AG08395 (cell line): ENCODE measurements at regions not wholly inside any gene's neighbourhood (a gene's known extent, or its start where the extent isn't known, plus 50 kb on each side); places are given as distances from the start of the nearest gene placed in this dataset.
"Not testable (repeated sequence)": the region's sequence is repeated elsewhere in the genome, so short reads cannot be mapped to it uniquely, and the experiment has no call there.

ENCODE experiments used
- DNase-seq: peaks from one replicate; pipeline ENCODE4 v3.0.0; 2012; ENCODE audit warnings: mixed read lengths, low spot score

DNA sequence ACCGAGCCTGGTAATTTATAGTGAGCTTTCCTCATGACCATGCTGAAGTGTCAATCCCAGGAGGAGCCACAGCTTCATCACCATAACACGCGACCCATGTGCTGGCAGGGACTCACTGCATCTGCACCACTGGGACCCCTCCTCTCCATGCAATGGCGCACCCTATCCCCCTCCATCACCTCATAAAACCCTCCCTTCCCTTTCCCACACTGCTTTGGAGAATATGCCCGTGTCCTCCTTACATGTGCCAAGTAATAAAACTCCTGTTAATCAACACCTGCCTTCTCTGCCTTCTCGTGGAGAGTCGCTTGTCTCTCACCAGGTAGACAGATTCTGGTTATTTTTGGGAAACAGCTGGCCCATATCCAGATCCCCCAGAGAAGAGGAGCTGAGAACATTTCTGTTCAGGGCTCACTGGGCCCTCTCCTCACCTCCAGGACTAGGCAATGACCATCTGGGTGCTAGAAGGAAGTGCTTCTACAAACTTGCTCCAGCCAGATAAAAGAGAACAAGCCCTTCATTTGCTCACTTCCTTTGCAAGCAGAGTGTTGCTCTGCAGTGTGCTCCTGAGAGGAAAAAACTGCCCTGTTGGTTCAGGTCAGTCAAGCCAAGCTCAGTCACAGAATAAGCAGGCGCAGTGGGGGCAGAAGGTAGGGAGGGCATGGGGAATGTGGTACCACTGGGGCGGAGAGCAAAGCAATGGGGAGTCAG is 894.3 kb downstream of the UQCRFS1 start:
- DNase-seq: no peak

DNA sequence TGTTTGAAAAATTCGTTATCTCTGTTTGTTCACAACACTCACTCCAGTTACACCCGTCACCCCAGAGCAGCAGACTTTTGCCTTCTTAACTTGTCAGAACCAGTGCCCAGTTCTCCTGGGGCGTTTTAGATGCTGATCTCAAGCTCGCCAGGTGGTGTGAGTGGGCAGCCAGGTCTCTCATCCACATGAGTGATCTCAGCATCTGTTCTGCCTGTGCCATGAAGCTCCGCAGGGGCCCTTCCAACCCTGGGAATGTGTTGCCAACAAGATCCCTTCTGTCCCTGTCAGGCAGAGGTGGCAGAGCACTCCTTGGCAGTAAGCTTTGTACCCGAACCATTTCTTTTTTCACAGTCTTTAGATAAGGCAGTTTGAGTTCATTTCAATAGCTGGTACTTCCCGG is 896.5 kb downstream of the UQCRFS1 start:
- DNase-seq: no peak

DNA sequence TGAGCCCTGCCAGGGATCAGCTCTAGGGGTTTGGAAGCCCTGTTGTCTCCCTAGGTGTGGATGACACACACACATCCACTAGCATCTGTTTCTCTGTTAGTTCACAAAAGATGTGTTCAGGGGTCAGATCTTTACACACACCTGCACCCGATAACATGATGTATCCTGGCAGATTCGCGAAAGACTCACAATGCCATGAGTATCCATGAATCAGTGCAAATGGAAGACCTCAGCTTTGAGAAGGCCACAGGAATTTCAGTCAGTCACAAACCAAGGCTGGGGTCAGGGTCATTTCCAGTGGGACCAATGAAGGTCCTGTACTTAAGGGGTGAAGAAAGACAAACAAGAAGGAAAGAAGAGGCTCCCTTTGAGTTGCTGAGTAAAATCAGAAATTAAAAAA is 898.2 kb downstream of the UQCRFS1 start:
- DNase-seq: no peak

DNA sequence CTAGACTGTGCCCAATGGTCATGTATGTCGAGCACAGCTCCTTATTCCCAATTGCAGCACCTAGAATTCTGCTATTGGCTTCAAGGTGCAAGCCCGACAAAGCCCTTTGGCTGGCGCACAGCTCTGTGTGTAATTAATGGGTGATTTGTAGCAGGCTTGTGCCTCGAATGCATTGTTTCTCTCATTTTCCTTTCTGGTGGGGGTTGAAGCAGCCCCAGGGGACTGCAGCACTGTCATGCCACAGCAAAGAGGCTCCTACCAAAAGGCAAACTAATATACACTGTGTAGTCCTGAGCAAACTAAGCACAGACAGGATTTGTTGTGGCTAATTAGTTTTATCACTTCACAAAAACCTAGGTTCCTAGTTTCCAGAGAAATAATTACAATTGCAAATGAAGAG is 898.7 kb downstream of the UQCRFS1 start:
- no peak for DNase-seq

DNA sequence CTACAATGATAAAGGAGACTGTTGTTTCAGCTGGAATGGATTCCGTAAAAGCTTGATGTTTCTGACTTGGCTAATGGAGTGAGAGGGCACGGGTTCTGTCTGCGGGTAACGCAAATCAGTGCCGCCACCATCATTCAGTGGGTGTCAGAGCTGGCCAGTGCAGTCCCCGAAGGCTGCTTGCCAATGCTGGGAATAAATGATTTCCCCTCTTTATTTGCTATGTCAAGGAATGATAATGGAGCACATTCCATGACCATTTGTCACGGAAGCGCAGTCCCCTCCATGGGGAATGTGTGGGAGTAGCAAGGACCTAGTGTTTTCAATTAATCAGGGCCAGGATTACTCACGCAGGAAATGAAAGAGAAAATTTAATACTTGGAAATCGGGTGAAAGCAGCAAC is 899.3 kb downstream of the UQCRFS1 start:
- peak; percentile 91 for DNase-seq

DNA sequence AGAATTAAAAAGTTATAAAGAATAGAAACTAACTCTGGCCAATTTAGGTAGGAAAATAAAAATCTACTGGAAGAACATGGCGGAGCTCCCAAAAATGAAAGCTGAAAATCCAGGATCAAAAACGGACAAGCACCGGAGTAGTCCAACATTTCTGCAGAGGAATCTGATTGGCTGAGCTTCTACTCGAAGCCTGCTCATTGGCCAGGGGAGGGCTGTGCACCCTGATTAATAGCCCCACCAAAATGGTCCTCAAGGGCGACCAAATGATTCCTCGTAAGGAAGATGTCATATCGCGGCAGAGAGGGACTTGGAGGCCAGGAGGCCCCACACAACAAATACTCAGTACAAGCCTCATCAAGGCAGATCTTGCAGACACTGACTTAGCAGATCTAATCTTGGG is 900.7 kb downstream of the UQCRFS1 start:
- DNase-seq: no peak

DNA sequence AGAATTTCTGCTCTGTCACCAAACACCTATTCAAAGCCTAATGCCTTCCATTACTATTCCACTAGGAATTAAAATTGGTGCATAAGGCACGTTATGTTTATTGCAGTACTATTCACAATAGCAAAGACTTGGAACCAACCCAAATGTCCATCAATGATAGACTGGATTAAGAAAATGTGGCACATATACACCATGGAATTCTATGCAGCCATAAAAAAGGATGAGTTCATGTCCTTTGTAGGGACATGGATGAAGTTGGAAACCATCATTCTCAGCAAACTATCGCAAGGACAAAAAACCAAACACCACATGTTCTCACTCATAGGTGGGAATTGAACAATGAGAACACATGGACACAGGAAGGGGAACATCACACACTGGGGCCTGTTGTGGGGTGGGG is 902.1 kb downstream of the UQCRFS1 start:
- DNase-seq: not testable (repeated sequence)

DNA sequence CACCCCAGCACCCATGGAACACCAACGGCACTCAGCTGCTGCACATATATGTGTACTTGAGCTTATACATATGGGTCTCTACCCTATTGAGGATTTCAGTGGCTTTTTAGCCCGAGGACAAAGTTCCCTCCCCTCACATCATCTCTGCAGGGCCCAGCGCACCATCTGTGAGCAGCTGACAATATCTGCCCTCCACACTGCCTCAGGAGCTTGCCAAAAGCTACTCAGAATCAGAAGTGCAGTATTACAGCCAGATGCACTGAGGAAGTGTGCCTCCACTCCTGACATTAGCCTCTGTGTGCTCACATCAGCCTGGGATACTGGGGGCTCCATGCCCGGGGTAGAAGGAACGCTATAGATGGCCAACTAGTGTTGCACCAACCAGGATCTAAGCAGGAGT is 903.9 kb downstream of the UQCRFS1 start:
- DNase-seq: no peak

DNA sequence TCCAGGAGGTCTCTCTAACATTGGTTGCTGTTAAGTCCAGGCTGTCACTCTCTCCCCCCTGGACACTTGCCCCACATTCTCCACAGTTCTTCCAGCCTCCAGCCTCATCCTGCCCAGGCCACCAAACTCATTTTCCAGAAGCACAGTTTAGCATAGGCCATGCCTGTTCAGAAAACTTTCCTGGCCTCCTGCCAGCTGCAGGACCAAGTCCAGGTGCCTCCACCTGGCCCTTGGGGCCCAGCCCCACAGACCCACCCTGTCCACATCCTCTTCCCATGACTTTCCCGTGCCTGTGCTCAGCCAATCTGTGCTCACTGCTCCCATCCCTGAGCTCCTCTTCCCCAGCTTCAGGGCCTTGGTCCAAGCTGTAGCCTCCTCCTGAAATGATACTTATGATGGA is 905.0 kb downstream of the UQCRFS1 start:
- no peak for DNase-seq

DNA sequence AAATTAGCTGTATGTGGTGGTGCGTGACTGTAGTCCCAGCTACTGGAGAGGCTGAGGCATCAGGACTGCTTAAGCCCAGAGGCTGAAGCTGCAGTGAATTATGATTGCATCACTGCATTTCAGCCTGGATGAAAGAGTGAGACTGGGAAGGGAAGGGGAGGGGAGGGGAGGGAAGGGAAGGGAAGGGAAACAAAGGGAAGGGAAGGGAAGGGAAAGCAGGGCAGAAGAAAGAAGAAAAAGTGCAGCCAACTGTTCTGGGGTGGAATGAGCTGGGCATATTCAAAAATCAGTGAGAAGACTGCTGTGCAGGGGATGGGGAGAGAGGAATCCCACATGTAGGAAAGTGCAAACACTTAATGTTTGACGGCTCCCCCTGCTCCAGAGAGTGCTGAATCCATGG is 905.5 kb downstream of the UQCRFS1 start:
- no peak for DNase-seq

DNA sequence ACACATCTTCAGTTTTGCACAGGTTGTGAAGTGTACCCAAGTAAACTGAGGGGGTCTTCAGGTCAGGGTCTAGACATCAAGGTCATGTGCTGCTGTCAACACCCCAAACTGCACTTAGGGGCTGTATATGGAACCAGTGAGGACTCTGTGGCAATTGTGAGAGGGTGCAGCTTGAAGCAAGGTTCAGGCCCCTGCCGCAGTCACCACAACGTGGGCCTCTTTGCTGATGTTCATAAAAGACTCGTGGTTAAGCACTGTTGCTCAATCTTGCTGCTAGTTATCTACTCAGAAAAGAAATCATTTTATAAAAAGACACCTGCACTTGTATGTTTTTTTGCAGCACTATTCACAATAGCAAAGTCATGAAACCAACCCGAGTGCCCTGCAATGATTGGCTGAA is 907.4 kb downstream of the UQCRFS1 start:
- no peak for DNase-seq

DNA sequence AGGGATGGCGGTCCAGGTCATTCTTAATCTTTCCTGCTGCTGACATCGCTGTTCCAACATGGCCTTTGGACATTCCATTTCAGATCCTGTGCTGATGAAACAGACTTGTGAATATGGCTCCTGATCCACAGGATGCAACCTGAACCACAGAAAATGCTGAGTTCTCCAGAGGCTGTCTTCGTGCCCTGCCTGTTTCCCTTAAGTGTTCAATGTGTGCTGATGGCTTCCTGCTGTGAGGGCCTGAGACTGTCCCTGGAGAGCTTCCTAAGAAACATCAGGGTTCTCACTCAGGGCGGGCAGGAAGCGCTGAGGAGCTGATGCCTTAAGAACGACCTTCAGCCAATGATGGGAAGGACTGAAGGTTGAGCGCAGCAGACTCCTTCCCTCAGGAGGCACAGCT is 909.4 kb downstream of the UQCRFS1 start:
- DNase-seq: no peak

DNA sequence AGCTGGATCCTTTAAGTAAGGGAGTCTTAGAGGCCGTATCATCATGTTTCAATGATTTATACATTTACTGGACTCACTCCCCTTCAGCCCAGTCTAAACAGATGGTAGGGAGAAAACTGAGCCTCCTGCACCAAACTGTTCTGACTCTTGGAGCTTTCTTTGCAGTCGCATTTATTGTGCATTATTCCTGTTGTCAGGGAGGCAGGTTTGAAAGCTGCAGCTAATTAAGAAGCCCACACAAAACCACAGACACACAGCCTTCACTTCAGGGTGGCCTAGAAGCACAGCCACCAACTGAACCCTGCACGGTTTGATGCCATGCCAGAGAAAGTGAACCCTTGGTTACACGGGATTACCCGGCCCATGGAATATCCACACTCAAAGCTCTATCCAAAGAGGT is 911.0 kb downstream of the UQCRFS1 start:
- no peak for DNase-seq

DNA sequence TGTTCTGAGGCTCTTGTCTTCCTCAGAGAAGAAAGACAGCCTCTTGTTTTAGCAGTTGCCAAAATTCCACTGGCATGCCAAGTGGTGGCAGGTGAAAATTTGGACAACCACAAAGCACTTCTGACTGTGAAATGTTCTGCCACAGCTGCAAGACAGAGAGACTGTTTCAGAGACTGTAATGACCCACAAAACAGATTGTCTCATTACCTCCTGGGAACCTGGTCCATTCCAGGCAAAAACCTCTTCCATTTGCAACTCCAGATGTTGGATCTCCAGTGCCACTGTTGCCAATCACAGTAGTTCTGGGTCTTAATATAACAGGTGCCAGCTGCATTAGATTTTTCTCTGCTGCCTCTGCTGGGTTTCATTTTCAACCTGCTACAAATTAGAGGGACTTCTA is 911.5 kb downstream of the UQCRFS1 start:
- no peak for DNase-seq

DNA sequence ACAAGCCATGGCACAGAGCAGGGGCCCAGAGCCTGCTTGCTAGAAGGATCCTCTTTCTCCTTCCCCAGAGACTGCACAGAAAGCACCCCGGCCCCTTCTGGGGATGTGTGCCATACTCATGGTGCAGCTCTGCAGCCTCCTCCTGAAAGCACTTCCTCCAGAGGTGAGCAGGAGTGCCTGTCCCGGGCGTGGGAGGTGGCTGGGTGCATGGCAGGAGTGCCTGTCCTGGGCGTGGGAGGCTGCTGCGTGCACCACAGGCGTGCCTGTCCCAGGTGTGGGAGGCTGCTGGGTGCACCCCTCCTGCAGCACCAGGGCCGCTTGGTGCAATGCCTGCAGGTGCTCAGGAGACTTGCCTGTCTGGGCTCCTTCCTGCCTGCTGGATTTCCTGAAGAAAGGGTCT is 913.3 kb downstream of the UQCRFS1 start:
- DNase-seq: no peak

DNA sequence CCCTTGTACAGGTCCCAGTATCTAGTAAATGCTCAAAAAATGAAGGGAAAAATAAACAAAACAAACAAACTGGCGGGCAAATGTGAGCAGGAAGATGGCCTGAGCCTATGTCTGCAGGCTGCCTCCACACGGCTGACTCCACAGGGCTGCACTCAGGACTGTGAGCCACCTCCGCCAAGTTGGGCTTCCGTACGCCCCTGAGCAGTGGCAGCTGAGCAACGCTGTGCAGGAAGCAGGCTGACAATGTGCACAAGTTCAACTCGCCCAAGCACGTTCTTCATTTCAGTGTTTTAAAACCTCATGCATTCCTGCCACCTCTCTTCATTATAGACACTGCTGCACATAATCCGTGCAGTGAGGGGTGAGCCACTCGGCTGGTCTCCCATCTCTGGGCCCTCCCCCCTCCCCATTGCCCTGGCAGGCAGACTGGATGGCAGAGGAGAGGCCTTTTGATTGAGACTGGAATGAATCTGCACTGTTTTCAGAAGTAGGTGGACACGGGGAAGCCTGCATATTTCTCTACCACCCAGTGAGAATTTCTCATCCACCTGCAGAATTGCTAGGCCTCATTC is 915.3 kb downstream of the UQCRFS1 start:
- DNase-seq: no peak

DNA sequence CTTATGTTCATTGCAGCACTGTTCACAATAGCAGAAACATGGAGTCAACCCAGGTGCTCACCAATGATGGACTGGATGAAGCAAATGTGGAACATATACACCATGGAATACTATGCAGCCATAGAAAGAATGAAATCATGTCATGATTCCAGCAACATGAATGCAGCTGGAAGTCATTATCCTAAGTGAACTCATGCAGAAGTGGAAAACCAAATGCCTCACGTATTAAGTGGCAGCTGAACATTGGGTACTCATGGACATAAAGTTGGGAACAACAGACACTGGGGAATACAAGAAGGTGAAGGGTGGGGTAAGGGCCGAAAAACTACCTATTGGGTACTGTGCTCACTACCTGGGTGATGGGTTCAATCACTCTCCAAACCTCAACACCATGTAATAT is 915.9 kb downstream of the UQCRFS1 start:
- no peak for DNase-seq

DNA sequence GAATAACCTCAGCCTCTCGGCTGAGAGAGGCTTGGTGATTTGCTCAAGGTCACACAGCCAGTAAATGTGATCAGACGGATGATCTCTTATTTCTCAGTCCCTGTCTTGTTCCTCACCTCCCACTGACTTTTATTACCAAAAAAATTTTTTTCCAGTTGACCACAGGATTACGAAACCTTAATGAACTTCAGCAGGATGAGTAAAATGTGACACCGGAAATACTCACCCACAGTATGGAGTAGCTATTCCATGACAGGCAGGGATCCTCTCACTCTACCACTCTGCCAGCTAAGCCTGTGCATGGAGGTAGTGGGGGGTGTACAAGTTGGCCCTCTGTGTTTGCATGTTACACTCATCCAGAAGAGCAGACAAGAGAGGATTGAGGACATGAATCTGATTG is 916.4 kb downstream of the UQCRFS1 start:
- DNase-seq: peak; percentile 63

DNA sequence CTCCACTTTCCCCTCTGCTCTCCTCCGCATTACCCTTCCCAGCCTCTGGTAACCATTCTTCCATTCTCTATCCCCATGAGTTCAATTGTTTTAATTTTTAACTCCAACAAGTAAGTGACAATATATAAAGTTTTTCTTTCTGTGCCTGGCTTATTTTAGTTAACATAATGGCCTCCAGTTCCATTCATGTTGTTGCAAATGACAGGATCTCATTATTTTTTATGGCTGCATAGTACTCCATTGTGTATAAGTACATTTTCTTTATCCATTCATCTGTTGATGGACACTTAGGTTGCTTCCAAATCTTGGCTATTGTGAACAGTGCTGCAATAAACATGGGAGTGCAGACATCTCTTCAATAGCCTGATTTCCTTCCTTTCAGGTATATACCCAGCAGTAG is 918.0 kb downstream of the UQCRFS1 start:
- DNase-seq: not testable (repeated sequence)

DNA sequence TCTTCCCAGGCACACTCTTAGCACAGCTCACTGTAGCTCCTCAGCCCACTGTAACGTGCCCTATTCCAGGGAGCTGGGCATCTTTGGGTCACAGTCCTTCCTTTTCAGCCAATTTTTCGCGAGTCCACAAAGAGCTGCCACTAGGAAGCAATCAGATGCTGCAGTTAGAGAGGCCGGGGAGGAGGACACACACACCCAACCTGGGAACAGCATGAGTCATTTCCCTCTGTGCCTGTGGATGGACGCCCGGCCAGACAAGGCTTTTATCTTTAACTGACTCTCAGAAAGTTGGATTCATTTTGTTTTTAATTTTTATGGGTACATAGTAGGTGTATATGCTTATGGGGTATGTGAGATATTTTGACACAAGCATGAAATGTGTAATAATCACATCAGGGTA is 918.6 kb downstream of the UQCRFS1 start:
- peak; percentile 79 for DNase-seq

DNA sequence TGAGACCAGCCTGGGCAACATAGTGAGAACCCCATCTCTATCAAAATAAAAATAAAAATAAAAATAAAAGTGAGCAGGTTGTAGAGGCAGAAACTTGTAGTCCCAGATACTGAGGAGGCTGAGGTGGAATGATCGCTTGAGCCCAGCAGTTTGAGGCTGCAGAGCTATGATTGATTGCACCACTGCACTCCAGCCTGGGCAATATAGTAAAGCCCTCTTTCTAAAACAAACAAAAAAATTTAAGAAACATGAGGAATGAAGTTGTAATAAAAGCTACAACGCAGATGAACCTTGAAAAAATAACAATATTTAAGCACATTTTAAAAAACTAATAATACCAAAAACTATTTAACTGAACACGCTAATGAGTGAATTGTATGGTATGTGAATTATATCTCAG is 919.3 kb downstream of the UQCRFS1 start:
- DNase-seq: no peak

DNA sequence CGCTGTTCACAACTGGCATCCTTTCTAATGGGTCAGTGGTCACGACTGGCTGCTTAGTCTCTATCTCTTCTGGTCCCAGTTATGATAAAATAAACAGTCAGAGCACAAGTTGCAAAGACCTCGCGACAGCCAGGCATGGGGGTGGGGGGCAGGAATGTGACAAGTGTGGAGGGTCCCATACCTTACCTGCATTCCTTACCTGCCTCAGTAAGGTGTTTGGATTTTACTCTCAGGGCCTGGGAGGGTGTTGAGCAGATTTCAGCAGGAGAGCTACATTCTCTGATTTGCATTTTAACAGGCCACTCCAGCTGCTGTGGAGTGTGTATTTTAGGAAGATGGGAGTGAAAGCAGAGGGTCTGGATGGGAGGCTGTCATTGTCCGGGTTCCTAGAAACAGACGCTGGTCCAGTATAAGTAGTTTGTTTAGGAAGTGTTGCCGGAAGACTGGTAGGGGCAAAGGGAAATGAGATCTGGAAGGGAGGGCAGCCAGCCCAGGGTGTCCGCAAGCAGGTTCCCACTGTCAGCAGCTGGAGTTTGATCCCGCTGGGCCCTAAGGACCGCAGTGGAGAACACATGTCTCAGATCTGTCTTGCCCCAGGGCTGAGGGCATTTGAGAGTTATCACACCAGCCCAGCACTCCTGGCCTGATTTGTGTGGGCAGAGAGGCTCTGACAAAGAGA is 920.0 kb downstream of the UQCRFS1 start:
- DNase-seq: no peak

DNA sequence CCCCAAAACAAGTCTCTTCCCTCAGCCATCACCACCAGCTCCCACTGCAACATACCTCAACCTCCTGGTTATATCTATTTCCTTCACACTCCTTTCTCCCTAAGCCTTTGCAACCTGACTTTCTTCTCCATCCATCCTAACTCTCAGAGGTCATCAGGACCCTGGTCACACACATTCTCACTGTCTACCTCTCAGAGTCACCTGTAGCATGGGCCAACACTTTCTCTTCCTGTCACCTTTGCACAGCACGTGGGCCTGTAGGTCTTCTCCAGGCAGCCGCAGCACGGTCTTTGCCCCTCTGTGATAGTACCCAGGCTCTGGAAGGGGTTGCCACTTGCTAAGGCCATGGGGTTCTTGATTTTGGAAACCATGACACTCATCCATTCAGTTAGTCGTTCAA is 921.1 kb downstream of the UQCRFS1 start:
- DNase-seq: no peak
